ENCODE measurements at regions not wholly inside any gene's neighbourhood (a gene's known extent, or its start where the extent isn't known, plus 50 kb on each side); places are given as distances from the start of the nearest gene placed in this dataset.

- no peaks in the 10 kb centered on the region for H3K36me3 ChIP-seq (ENCODE audit: control insufficient read depth in 2 of 2, insufficient read depth in 2 of 2, low read length in 2 of 2)
- H3K27me3 ChIP-seq (ENCODE audit: control insufficient read depth in 2 of 2, insufficient read depth in 2 of 2, low read length in 2 of 2): no peaks in the 10 kb centered on the region
- no peak overlapping the region for H3K27ac ChIP-seq (ENCODE audit: low read depth in 2 of 2, low read length in 2 of 2)
- peaks cover 0 to 4% of the 10 kb centered on the region in 2 donors for H3K4me1 ChIP-seq (ENCODE audit: control insufficient read depth in 2 of 2, insufficient read depth in 2 of 2, low read length in 2 of 2)
- H3K4me3 ChIP-seq (ENCODE audit: low read length in 2 of 2): no peak overlapping the region
- H3K9ac ChIP-seq (ENCODE audit: low read depth in 1 of 2, low read length in 2 of 2): no peak overlapping the region
- no peaks in the 10 kb centered on the region for H3K9me3 ChIP-seq (ENCODE audit: control insufficient read depth in 2 of 2, low read length in 2 of 2)
These were observed 84.9 kb upstream of the CLMN start for GRCh38 chr14:95404583-95404982.

DNA sequence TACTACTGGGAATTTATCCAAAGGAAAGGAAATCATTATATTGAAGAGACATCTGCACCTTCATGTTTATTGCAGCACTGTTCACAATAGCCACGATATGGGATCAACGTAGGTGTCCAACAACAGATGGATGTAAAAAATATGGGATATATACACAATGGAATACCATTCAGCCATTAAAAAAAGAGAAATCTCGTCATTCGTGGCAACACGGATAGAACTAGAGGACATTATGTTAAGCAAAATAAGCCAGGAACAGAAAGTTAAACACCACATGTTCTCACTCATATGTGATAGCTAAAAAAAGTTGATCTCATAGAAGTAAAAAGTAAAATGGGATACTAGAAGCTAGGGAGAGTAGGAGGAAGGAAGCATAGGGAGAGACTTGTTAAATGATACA lies 82.9 kb upstream of the CLMN start:
- H3K9ac ChIP-seq (ENCODE audit: low read depth in 1 of 2, low read length in 2 of 2): no peak overlapping the region
- H3K27me3 ChIP-seq (ENCODE audit: control insufficient read depth in 2 of 2, insufficient read depth in 2 of 2, low read length in 2 of 2): no peaks in the 10 kb centered on the region
- H3K27ac ChIP-seq (ENCODE audit: low read depth in 2 of 2, low read length in 2 of 2): no peak overlapping the region
- no peak overlapping the region for H3K4me3 ChIP-seq (ENCODE audit: low read length in 2 of 2)
- no peaks in the 10 kb centered on the region for H3K9me3 ChIP-seq (ENCODE audit: control insufficient read depth in 2 of 2, low read length in 2 of 2)
- H3K4me1 ChIP-seq (ENCODE audit: control insufficient read depth in 2 of 2, insufficient read depth in 2 of 2, low read length in 2 of 2): no peaks in the 10 kb centered on the region
- H3K36me3 ChIP-seq (ENCODE audit: control insufficient read depth in 2 of 2, insufficient read depth in 2 of 2, low read length in 2 of 2): no peaks in the 10 kb centered on the region

- Histone ChIP-seq H3K27me3 (ENCODE audit: control insufficient read depth in 2 of 2, insufficient read depth in 2 of 2, low read length in 2 of 2) (no peaks in the 10 kb centered on the region), H3K4me3 (ENCODE audit: low read length in 2 of 2) (no peak overlapping the region), H3K9ac (ENCODE audit: low read depth in 1 of 2, low read length in 2 of 2) (no peak overlapping the region), H3K27ac (ENCODE audit: low read depth in 2 of 2, low read length in 2 of 2) (no peak overlapping the region), H3K36me3 (ENCODE audit: control insufficient read depth in 2 of 2, insufficient read depth in 2 of 2, low read length in 2 of 2) (no peaks in the 10 kb centered on the region), H3K9me3 (ENCODE audit: control insufficient read depth in 2 of 2, low read length in 2 of 2) (no peaks in the 10 kb centered on the region), H3K4me1 (ENCODE audit: control insufficient read depth in 2 of 2, insufficient read depth in 2 of 2, low read length in 2 of 2) (no peaks in the 10 kb centered on the region)
These were observed 82.5 kb upstream of the CLMN start for GRCh38 chr14:95402176-95402575.

- Histone ChIP-seq H3K9me3 (ENCODE audit: control insufficient read depth in 2 of 2, low read length in 2 of 2) (no peaks in the 10 kb centered on the region), H3K27me3 (ENCODE audit: control insufficient read depth in 2 of 2, insufficient read depth in 2 of 2, low read length in 2 of 2) (no peaks in the 10 kb centered on the region), H3K27ac (ENCODE audit: low read depth in 2 of 2, low read length in 2 of 2) (no peak overlapping the region), H3K4me1 (ENCODE audit: control insufficient read depth in 2 of 2, insufficient read depth in 2 of 2, low read length in 2 of 2) (no peaks in the 10 kb centered on the region), H3K36me3 (ENCODE audit: control insufficient read depth in 2 of 2, insufficient read depth in 2 of 2, low read length in 2 of 2) (no peaks in the 10 kb centered on the region), H3K4me3 (ENCODE audit: low read length in 2 of 2) (no peak overlapping the region), H3K9ac (ENCODE audit: low read depth in 1 of 2, low read length in 2 of 2) (no peak overlapping the region)
These were observed 79.2 kb upstream of the CLMN start for GRCh38 chr14:95398630-95399547.

DNA sequence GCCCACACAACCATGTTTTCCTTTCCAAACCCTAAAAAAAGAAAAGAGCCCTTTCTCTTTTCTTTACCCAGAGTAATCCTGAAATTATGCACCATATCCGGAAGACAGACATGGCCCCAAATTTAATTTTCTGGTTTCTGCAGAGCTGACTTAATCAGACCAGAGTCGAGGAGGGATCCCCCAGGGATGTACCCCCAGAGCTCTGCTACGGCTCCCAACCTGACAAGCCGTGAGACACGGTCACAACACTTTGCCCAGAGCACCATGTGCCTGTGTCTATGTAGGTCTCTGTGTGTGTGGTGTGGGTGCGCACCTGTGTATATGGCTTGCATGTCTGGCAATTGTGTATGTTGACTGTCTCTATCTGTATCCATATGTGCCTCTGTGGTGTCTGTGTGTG lies 77.6 kb upstream of the CLMN start:
- no peak overlapping the region for H3K27ac ChIP-seq (ENCODE audit: low read depth in 2 of 2, low read length in 2 of 2)
- H3K4me1 ChIP-seq (ENCODE audit: control insufficient read depth in 2 of 2, insufficient read depth in 2 of 2, low read length in 2 of 2): no peaks in the 10 kb centered on the region
- no peaks in the 10 kb centered on the region for H3K27me3 ChIP-seq (ENCODE audit: control insufficient read depth in 2 of 2, insufficient read depth in 2 of 2, low read length in 2 of 2)
- H3K9me3 ChIP-seq (ENCODE audit: control insufficient read depth in 2 of 2, low read length in 2 of 2): no peaks in the 10 kb centered on the region
- no peak overlapping the region for H3K4me3 ChIP-seq (ENCODE audit: low read length in 2 of 2)
- no peaks in the 10 kb centered on the region for H3K36me3 ChIP-seq (ENCODE audit: control insufficient read depth in 2 of 2, insufficient read depth in 2 of 2, low read length in 2 of 2)
- no peak overlapping the region for H3K9ac ChIP-seq (ENCODE audit: low read depth in 1 of 2, low read length in 2 of 2)

- Histone ChIP-seq H3K27me3 (ENCODE audit: control insufficient read depth in 2 of 2, insufficient read depth in 2 of 2, low read length in 2 of 2) (no peaks in the 10 kb centered on the region), H3K9ac (ENCODE audit: low read depth in 1 of 2, low read length in 2 of 2) (no peak overlapping the region), H3K36me3 (ENCODE audit: control insufficient read depth in 2 of 2, insufficient read depth in 2 of 2, low read length in 2 of 2) (no peaks in the 10 kb centered on the region), H3K4me3 (ENCODE audit: low read length in 2 of 2) (no peak overlapping the region), H3K4me1 (ENCODE audit: control insufficient read depth in 2 of 2, insufficient read depth in 2 of 2, low read length in 2 of 2) (no peaks in the 10 kb centered on the region), H3K9me3 (ENCODE audit: control insufficient read depth in 2 of 2, low read length in 2 of 2) (no peaks in the 10 kb centered on the region), H3K27ac (ENCODE audit: low read depth in 2 of 2, low read length in 2 of 2) (no peak overlapping the region)
These were observed 76.5 kb upstream of the CLMN start for GRCh38 chr14:95396221-95396620.

- H3K4me1 ChIP-seq (ENCODE audit: control insufficient read depth in 2 of 2, insufficient read depth in 2 of 2, low read length in 2 of 2): no peaks in the 10 kb centered on the region
- H3K27ac ChIP-seq (ENCODE audit: low read depth in 2 of 2, low read length in 2 of 2): no peak overlapping the region
- H3K36me3 ChIP-seq (ENCODE audit: control insufficient read depth in 2 of 2, insufficient read depth in 2 of 2, low read length in 2 of 2): no peaks in the 10 kb centered on the region
- no peaks in the 10 kb centered on the region for H3K27me3 ChIP-seq (ENCODE audit: control insufficient read depth in 2 of 2, insufficient read depth in 2 of 2, low read length in 2 of 2)
- no peak overlapping the region for H3K9ac ChIP-seq (ENCODE audit: low read depth in 1 of 2, low read length in 2 of 2)
- H3K4me3 ChIP-seq (ENCODE audit: low read length in 2 of 2): no peak overlapping the region
- no peaks in the 10 kb centered on the region for H3K9me3 ChIP-seq (ENCODE audit: control insufficient read depth in 2 of 2, low read length in 2 of 2)
These were observed 75.5 kb upstream of the CLMN start for GRCh38 chr14:95395098-95395737.

GRCh38 chr14:95394297-95395097 lies 74.8 kb upstream of the CLMN start:
- Histone ChIP-seq H3K4me3 (ENCODE audit: low read length in 2 of 2) (no peak overlapping the region), H3K4me1 (ENCODE audit: control insufficient read depth in 2 of 2, insufficient read depth in 2 of 2, low read length in 2 of 2) (no peaks in the 10 kb centered on the region), H3K9ac (ENCODE audit: low read depth in 1 of 2, low read length in 2 of 2) (no peak overlapping the region), H3K27ac (ENCODE audit: low read depth in 2 of 2, low read length in 2 of 2) (no peak overlapping the region), H3K36me3 (ENCODE audit: control insufficient read depth in 2 of 2, insufficient read depth in 2 of 2, low read length in 2 of 2) (no peaks in the 10 kb centered on the region), H3K27me3 (ENCODE audit: control insufficient read depth in 2 of 2, insufficient read depth in 2 of 2, low read length in 2 of 2) (peaks cover 0 to 3% of the 10 kb centered on the region in 2 donors), H3K9me3 (ENCODE audit: control insufficient read depth in 2 of 2, low read length in 2 of 2) (no peaks in the 10 kb centered on the region)

DNA sequence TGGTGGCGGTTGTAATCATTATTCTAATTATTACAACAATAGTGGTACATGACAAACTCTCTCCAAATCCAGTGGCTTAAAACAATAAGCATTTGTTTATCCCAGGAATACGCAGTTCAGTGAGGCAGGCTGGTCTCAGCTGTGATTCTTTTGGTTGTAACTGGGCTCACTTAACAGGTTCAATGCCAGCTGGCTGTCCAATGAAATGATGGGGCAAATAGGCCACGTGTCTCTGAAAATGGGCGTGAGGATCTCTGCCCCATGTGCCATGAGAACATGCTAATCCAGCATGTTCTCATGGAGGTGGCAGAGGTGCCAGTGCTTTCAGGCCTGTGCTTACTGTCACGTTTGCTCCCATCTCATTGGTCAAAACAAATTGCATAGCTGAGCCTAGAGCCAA lies 73.1 kb upstream of the CLMN start:
- no peak overlapping the region for H3K4me3 ChIP-seq (ENCODE audit: low read length in 2 of 2)
- H3K27ac ChIP-seq (ENCODE audit: low read depth in 2 of 2, low read length in 2 of 2): no peak overlapping the region
- no peak overlapping the region for H3K9ac ChIP-seq (ENCODE audit: low read depth in 1 of 2, low read length in 2 of 2)
- H3K27me3 ChIP-seq (ENCODE audit: control insufficient read depth in 2 of 2, insufficient read depth in 2 of 2, low read length in 2 of 2): peaks cover 0 to 3% of the 10 kb centered on the region in 2 donors
- H3K4me1 ChIP-seq (ENCODE audit: control insufficient read depth in 2 of 2, insufficient read depth in 2 of 2, low read length in 2 of 2): no peaks in the 10 kb centered on the region
- no peaks in the 10 kb centered on the region for H3K36me3 ChIP-seq (ENCODE audit: control insufficient read depth in 2 of 2, insufficient read depth in 2 of 2, low read length in 2 of 2)
- no peaks in the 10 kb centered on the region for H3K9me3 ChIP-seq (ENCODE audit: control insufficient read depth in 2 of 2, low read length in 2 of 2)

DNA sequence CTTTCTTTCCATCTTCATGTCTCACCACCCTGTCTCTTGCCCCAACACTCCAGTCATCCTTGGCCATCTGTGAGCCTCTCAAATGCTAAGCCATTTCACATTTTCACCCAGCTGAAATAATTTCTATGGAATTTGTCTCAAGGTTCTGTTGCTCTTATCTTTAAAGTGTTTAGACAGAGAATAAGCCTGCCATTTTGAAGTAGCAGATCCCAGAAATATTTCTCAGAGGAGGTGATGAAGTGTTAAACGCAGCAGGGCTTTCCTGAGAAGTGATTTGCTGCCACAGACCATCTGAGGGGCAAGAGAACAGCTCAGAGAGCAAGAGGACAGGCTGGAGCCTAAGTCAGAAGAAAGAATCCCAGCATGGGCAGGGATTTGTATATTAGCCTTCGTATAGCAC lies 71.6 kb upstream of the CLMN start:
- no peaks in the 10 kb centered on the region for H3K9me3 ChIP-seq (ENCODE audit: control insufficient read depth in 2 of 2, low read length in 2 of 2)
- no peaks in the 10 kb centered on the region for H3K4me1 ChIP-seq (ENCODE audit: control insufficient read depth in 2 of 2, insufficient read depth in 2 of 2, low read length in 2 of 2)
- peaks cover 0 to 3% of the 10 kb centered on the region in 2 donors for H3K27me3 ChIP-seq (ENCODE audit: control insufficient read depth in 2 of 2, insufficient read depth in 2 of 2, low read length in 2 of 2)
- no peak overlapping the region for H3K4me3 ChIP-seq (ENCODE audit: low read length in 2 of 2)
- no peak overlapping the region for H3K9ac ChIP-seq (ENCODE audit: low read depth in 1 of 2, low read length in 2 of 2)
- H3K36me3 ChIP-seq (ENCODE audit: control insufficient read depth in 2 of 2, insufficient read depth in 2 of 2, low read length in 2 of 2): no peaks in the 10 kb centered on the region
- H3K27ac ChIP-seq (ENCODE audit: low read depth in 2 of 2, low read length in 2 of 2): no peak overlapping the region

Data from mucosa of rectum (tissue), 2 donors.